GM12865 (cell line): ENCODE measurements at regions not wholly inside any gene's neighbourhood (a gene's known extent, or its start where the extent isn't known, plus 50 kb on each side); places are given as distances from the start of the nearest gene placed in this dataset.

ENCODE experiments used
- DNase-seq: peaks from one replicate; pipeline ENCODE4 v3.0.0; 2010; ENCODE audit warnings: low read depth
- H3K4me3 ChIP-seq: 2 replicates; pipeline ENCODE4 v1.5.1; 2011; ENCODE audit warnings: mild to moderate bottlenecking, low read depth, low read length, control low read depth
- TF ChIP-seq, protein P1 (sequence below): IDR thresholded peaks from 2 replicates; pipeline ENCODE4 v1.5.1; 2011; ENCODE audit warnings: low read length, control low read depth, low read depth, inconsistent platforms; ENCODE audit not compliant: insufficient read depth; ENCODE audit errors: missing control alignments

DNA sequence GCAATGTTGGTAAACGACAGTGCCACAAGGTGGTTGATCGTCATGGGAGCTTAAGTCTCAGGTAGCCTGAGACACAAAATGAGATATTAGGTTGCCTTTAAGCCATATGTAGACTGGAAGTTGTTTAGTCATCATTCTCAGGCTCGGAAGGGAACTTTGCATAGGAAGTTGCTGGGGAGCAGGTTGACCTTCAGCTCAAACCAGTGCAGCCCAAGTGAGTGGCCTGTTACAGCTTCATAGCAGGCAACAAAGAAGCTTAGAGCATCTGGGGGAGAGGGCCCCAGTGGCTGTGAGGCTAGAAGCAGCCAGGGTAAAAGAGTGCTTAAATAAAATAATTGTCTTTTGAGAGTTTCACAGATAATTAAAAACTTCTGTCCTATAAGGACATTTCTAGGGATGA lies 404.0 kb downstream of the GUCY1A2 start:
- no peak for DNase-seq
- H3K4me3 ChIP-seq, result no peak overlapping the region
- TF ChIP-seq, protein P1, sequence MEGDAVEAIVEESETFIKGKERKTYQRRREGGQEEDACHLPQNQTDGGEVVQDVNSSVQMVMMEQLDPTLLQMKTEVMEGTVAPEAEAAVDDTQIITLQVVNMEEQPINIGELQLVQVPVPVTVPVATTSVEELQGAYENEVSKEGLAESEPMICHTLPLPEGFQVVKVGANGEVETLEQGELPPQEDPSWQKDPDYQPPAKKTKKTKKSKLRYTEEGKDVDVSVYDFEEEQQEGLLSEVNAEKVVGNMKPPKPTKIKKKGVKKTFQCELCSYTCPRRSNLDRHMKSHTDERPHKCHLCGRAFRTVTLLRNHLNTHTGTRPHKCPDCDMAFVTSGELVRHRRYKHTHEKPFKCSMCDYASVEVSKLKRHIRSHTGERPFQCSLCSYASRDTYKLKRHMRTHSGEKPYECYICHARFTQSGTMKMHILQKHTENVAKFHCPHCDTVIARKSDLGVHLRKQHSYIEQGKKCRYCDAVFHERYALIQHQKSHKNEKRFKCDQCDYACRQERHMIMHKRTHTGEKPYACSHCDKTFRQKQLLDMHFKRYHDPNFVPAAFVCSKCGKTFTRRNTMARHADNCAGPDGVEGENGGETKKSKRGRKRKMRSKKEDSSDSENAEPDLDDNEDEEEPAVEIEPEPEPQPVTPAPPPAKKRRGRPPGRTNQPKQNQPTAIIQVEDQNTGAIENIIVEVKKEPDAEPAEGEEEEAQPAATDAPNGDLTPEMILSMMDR, result no peak

DNA sequence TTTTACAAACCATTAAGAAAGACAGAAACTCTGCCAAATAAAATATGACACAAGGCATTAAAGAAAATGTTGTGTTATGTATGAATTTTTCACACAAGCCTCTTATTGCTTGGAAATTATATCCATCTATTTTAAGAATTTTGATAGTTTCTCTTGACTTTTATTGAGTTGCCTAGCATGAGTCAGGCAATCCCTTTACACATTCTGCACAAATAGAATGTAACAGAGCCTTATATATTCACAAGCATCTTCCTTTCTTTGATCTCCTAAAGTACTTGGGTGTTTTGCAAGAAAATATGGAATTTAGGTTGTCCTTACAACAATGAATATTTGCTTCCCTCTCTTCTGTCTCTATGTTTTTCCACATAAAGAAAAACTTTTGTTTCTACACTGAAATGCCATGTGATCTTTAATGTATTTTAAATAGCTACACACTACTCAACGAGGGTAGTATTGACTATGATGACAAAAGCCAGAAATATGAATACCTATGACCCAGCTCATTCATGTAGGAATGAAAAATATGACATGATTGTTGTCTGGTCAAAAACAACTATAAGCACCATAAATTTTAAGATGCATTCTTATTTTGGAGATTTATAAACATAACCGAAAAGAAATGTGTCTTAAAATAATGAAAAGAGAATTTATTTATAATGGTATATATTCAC lies 398.8 kb downstream of the GUCY1A2 start:
- H3K4me3 ChIP-seq, result no peak overlapping the region
- TF ChIP-seq, protein P1, result no peak
- DNase-seq, result no peak

DNA sequence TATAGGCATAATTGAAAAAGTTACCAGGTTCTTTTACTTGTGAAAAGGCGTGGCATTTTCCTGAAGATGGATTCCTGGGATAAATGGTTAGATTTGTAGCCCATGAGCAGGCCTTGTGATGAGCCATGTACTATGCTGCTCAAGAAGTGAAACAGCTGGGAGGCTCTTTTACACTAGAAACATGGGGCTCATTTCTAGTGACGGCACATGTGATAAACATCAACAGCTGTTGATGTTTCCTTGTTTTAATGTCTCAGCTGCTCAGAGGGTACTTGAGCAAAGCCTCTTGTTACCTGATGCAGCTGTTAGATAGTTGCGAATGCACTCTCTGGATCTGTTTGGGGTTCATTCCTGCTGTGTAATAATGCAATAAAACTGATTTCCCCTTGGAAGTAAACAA lies 396.8 kb downstream of the GUCY1A2 start:
- no peak for DNase-seq
- TF ChIP-seq, protein P1, result no peak
- H3K4me3 ChIP-seq, result no peak overlapping the region
